Liver (tissue), 3 donors: ENCODE measurements at regions not wholly inside any gene's neighbourhood (a gene's known extent, or its start where the extent isn't known, plus 50 kb on each side); places are given as distances from the start of the nearest gene placed in this dataset.

Experiments used
- RAD21 ChIP-seq, 2 donors: IDR thresholded peaks; 2 replicates each; pipeline ENCODE4 v1.6.1; 2016; ENCODE audit warnings: antibody characterized with exemption in 2 of 2, mild to moderate bottlenecking in 2 of 2
- TF ChIP-seq, protein P1 (sequence below): IDR thresholded peaks from 2 replicates; pipeline ENCODE4 v1.6.1; 2016; ENCODE audit warnings: antibody characterized with exemption
- TF ChIP-seq, protein P2 (sequence below): fragments of 150-350 bp; IDR thresholded peaks from 2 replicates; pipeline ENCODE4 v1.5.1; 2017; ENCODE audit warnings: improper control_type of control experiment, low read depth, low read length; ENCODE audit not compliant: missing input control
- donor health status: healthy.
- donor health status: healthy.

DNA sequence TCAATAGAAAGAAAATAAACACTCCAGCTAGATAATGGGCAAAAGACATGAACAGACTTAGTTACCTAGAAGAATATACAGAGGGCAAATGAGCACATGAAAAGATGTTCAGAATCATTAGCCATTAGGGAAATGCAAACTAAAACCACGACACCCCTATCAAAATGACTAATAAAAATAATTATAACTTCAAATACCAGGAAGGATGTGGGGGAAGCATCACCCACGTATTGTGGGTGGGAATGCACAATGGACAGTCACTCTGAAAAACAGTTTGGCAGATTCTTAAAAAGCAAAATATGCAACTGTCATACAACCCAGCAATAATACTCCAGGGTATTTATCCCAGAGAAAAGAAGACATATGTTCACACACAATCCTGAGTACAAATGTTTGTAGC lies 92.6 kb downstream of the DLL1 start:
- TF ChIP-seq RAD21 (IDR thresholded peaks at IDR 0.05): no peak
- TF ChIP-seq, protein P1, sequence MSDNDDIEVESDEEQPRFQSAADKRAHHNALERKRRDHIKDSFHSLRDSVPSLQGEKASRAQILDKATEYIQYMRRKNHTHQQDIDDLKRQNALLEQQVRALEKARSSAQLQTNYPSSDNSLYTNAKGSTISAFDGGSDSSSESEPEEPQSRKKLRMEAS: no peak
- TF ChIP-seq, protein P2, sequence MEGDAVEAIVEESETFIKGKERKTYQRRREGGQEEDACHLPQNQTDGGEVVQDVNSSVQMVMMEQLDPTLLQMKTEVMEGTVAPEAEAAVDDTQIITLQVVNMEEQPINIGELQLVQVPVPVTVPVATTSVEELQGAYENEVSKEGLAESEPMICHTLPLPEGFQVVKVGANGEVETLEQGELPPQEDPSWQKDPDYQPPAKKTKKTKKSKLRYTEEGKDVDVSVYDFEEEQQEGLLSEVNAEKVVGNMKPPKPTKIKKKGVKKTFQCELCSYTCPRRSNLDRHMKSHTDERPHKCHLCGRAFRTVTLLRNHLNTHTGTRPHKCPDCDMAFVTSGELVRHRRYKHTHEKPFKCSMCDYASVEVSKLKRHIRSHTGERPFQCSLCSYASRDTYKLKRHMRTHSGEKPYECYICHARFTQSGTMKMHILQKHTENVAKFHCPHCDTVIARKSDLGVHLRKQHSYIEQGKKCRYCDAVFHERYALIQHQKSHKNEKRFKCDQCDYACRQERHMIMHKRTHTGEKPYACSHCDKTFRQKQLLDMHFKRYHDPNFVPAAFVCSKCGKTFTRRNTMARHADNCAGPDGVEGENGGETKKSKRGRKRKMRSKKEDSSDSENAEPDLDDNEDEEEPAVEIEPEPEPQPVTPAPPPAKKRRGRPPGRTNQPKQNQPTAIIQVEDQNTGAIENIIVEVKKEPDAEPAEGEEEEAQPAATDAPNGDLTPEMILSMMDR: no peak
